A673 (cell line): ENCODE measurements at regions not wholly inside any gene's neighbourhood (a gene's known extent, or its start where the extent isn't known, plus 50 kb on each side); places are given as distances from the start of the nearest gene placed in this dataset.

Source experiments
- BruUV-seq: library from RNA; stranded (reverse); fragments of 400-500 nt; replicated peaks from 2 replicates; lab custom pipeline; 2021; lab: Mats Ljungman, UMichigan
- CTCF ChIA-PET: fragments of 300-600 bp; sonication (Branson Sonifier 250); formaldehyde crosslinking; loops from one replicate; lab custom pipeline; 2022; ENCODE audit warnings: antibody characterized with exemption; lab: Charles Lee
- POLR2A ChIA-PET: fragments of 300-600 bp; sonication (Branson Sonifier 250); formaldehyde crosslinking; loops from one replicate; lab custom pipeline; 2022; ENCODE audit warnings: antibody characterized with exemption; ENCODE audit not compliant: low non-redundant PET; lab: Charles Lee
- DNase-seq: peaks from one replicate; pipeline ENCODE4 v3.0.0-alpha.2; 2015; ENCODE audit warnings: low spot score
- H3K27ac ChIP-seq: fragments of 200-600 bp; sonication (generic); 2 replicates; pipeline ENCODE4 v1.5.1; 2016; ENCODE audit warnings: mixed run types, low read depth, mild to moderate bottlenecking, mixed read lengths, antibody characterized with exemption, low read length; ENCODE audit not compliant: poor library complexity, severe bottlenecking
- H3K27me3 ChIP-seq: fragments of 200-600 bp; sonication (generic); replicated peaks from 2 replicates; pipeline ENCODE4 v1.6.1; 2017; ENCODE audit warnings: mixed run types, low read depth, mild to moderate bottlenecking, mixed read lengths, antibody characterized with exemption, low read length; ENCODE audit not compliant: insufficient read depth, poor library complexity
- H3K36me3 ChIP-seq: fragments of 200-600 bp; sonication (generic); 2 replicates; pipeline ENCODE4 v1.6.1; 2016; ENCODE audit warnings: mixed run types, mild to moderate bottlenecking, mixed read lengths, antibody characterized with exemption, low read length; ENCODE audit not compliant: insufficient read depth, poor library complexity, severe bottlenecking
- H3K4me1 ChIP-seq: fragments of 200-600 bp; sonication (generic); 2 replicates; pipeline ENCODE4 v1.6.1; 2017; ENCODE audit warnings: mixed run types, mild to moderate bottlenecking, mixed read lengths, antibody characterized with exemption, low read length; ENCODE audit not compliant: insufficient read depth, poor library complexity, severe bottlenecking
- H3K4me3 ChIP-seq: fragments of 200-600 bp; sonication (generic); 2 replicates; pipeline ENCODE4 v1.5.1; 2016; ENCODE audit warnings: low read depth, mixed run types, mild to moderate bottlenecking, mixed read lengths, low read length; ENCODE audit not compliant: poor library complexity, severe bottlenecking
- H3K9me3 ChIP-seq: fragments of 200-600 bp; sonication (generic); 2 replicates; pipeline ENCODE4 v1.6.1; 2016; ENCODE audit warnings: mixed run types, low read depth, mild to moderate bottlenecking, mixed read lengths, antibody characterized with exemption, low read length; ENCODE audit not compliant: poor library complexity, severe bottlenecking
- CTCF ChIP-seq: fragments of 300-800, 200-600 bp; sonication (generic); conservative IDR thresholded peaks from 2 replicates; pipeline ENCODE4 v1.5.1; 2017; ENCODE audit warnings: low read depth, mild to moderate bottlenecking, antibody characterized with exemption, low read length, moderate library complexity, mixed read lengths
- EZH2 ChIP-seq: fragments of 200-600 bp; sonication (generic); IDR thresholded peaks from 2 replicates; pipeline ENCODE4 v1.6.1; 2017; ENCODE audit warnings: borderline replicate concordance, low read depth, mild to moderate bottlenecking, mixed read lengths, antibody characterized with exemption, low read length; ENCODE audit not compliant: poor library complexity, severe bottlenecking
- intact Hi-C: fragments of 100-400 bp; cut with micrococcal nuclease; formaldehyde crosslinking; loops from one replicate; pipeline ENCODE4 v1.10.0; 2022; ENCODE audit not compliant: unreplicated experiment

- intact Hi-C loops = no loop called here
Observed at GRCh38 chr1:91120936-91121335, 99.1 kb upstream of the ZNF644 start.

GRCh38 chr1:91120421-91120820 is 98.6 kb upstream of the ZNF644 start:
- TF ChIP-seq EZH2 (no peak), CTCF (no peak)
- POLR2A ChIA-PET = no interaction called here
- Histone ChIP-seq H3K4me1 (no peaks in the 10 kb centered on the region), H3K27ac (no peak overlapping the region), H3K36me3 (no peaks in the 10 kb centered on the region), H3K4me3 (no peak overlapping the region), H3K27me3 (no peaks in the 10 kb centered on the region), H3K9me3 (no peaks in the 10 kb centered on the region)
- CTCF ChIA-PET = interaction anchor here (0.5 kb wide), 1 partner anchor 158 kb away, joined by 3 read pairs; no protein-coding TSS in a partner anchor
- no TSS peak for BruUV-seq
- no peak for DNase-seq
- intact Hi-C loops = no loop called here

More at GRCh38 chr1:91120936-91121335, 99.1 kb upstream of the ZNF644 start:
- no peaks in the 10 kb centered on the region for H3K9me3 ChIP-seq
- no peak for TF ChIP-seq CTCF
- TF ChIP-seq EZH2 = no peak
- no TSS peak for BruUV-seq
- H3K27me3 ChIP-seq = no peaks in the 10 kb centered on the region
- no peaks in the 10 kb centered on the region for H3K36me3 ChIP-seq
- no peaks in the 10 kb centered on the region for H3K4me1 ChIP-seq
- ChIA-PET POLR2A (no interaction called here), CTCF (interaction anchor here (0.5 kb wide), 1 partner anchor 157 kb away, joined by 3 read pairs; no protein-coding TSS in a partner anchor)
- H3K4me3 ChIP-seq = no peak overlapping the region
- no peak overlapping the region for H3K27ac ChIP-seq
- no peak for DNase-seq

GRCh38 chr1:91104712-91105111 is 82.9 kb upstream of the ZNF644 start:
- Histone ChIP-seq H3K36me3 (no peaks in the 10 kb centered on the region), H3K4me3 (no peak overlapping the region), H3K27ac (no peak overlapping the region), H3K9me3 (no peaks in the 10 kb centered on the region), H3K27me3 (no peaks in the 10 kb centered on the region), H3K4me1 (no peaks in the 10 kb centered on the region)
- CTCF ChIA-PET = no interaction called here
- POLR2A ChIA-PET = no interaction called here
- DNase-seq = no peak
- no TSS peak for BruUV-seq
- intact Hi-C loops = no loop called here
- TF ChIP-seq EZH2 (no peak), CTCF (no peak)
